ENCODE measurements at regions not wholly inside any gene's neighbourhood (a gene's known extent, or its start where the extent isn't known, plus 50 kb on each side); places are given as distances from the start of the nearest gene placed in this dataset.
"Not testable (repeated sequence)": the region's sequence is repeated elsewhere in the genome, so short reads cannot be mapped to it uniquely, and the experiment has no call there.

- DNase-seq = no peak
Observed at GRCh38 chr10:65328486-65328885, 1597.3 kb upstream of the LRRTM3 start.

DNA sequence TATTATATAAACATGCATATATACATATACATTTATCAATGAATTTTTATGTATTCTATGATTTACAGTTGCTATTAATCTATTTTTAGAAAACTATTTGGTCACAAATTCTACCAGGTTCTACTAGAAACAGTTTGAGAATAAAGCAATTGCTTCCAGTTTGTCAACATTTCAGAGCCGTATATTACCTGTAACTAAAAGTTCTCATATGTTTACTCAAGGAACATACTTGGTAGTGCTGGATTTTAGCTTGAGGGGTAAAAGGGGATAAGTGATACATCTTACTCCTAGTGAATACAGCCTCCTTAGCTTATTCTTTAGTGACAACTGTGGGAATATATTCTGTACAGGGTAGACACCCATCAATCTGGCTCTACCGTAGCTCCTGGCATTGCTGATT, 1590.5 kb upstream of the LRRTM3 start:
- DNase-seq = no peak

GRCh38 chr10:65340340-65340739, 1585.5 kb upstream of the LRRTM3 start:
- DNase-seq = no peak

DNA sequence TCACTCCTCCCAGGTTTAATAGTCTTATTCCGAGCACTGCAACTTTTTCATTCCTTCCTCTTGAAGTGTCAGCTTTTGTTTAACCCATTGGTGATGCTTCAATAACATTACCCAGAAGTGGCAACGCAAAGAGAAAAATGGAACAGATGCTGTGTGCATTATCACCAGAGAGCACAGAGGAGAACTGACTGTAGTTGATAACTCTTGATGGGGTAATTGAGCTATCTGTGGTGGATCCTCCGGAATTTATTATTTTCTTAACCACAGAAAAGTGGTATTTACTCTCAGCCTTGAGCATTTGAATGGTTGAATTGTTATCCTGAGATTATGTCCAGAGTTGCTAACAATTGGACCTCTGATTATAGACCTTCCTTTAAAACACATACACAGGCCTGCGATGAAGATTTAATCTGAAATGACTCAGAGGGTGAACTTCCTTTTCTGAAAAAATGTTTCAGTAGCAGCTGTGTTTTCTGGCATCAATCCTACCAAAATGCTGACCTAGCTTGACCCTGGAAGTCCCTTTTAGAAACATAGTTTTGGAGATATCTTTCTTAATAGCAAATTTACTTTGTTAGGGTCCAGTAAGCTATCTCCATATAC, 1584.4 kb upstream of the LRRTM3 start:
- no peak for DNase-seq

DNA sequence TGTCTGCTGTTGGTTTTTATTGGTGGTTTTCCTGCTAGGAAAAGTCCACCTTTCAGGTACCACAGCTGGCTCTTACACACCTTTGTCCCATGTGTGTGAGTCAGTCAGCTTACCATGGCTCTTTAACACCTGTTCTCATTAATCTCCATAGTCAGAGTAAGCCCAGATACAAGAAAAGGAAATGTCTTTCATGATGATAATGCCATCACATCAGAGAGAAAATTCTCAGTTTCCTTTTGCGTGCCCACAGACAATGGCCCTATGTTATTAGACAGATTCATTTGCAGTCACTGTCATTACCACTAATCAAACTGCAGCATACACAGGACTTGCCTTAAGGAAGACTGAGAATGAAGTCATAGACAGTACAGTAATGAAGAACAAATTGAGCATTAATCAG, 1583.6 kb upstream of the LRRTM3 start:
- no peak for DNase-seq

DNA sequence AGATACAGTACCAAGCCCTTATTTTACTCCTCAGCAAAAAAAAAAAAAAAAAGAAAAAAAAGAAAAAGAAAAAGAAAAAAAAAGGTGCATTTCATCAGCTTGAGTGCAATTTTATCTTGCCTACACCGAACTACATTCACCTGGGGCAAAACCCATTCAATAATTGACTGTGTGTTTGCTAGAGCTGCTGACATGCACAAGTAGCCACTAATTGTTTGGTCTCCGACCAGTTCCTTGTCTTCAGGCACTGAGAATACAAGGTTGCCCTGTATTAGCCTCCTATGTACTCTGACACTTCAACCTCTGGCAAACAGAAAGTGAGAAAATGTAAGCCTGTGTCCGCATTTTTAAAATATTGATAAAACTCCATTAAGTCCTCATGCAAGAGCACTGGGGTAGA, 1579.4 kb upstream of the LRRTM3 start:
- DNase-seq = no peak

DNA sequence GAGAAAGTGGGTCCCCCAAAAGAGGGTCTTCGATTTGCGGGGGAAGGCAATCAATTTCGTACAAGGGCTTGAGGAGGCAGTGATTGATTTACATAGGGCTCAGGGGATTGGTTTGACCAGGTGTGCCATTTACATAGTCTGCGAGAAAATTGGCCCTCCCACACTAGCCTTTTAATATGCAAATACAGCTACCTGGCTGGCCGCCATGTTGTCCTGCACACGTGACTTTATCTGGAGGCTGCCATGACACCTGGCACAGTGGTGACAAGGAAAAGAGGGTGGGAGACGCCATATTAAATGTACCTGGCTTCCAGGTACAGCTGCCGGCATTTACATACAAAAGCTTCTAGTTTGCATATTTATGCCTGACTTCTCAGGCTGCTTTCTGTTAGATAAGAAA, 1577.2 kb upstream of the LRRTM3 start:
- DNase-seq = no peak

DNA sequence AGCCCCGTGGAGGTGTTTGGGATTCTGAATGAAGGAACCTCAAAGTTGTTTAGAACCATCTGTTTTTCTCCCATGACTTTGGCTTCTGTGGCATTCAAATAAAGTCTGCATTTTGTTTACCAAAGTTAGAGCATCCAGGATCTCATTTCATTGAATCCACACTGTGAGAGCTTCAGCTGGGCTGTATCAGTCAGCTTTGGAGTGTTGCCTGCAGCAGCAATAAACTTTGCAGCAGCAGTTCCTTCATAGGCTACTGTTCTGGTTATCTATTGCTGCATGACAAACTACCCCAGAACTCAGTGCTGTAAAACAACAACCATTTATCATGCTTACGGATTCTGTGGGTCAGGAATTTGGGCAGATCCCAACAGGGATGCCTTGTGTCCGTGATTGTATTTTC, 1575.2 kb upstream of the LRRTM3 start:
- DNase-seq = no peak

- DNase-seq = no peak
Observed at GRCh38 chr10:65355141-65355680, 1570.6 kb upstream of the LRRTM3 start.

DNA sequence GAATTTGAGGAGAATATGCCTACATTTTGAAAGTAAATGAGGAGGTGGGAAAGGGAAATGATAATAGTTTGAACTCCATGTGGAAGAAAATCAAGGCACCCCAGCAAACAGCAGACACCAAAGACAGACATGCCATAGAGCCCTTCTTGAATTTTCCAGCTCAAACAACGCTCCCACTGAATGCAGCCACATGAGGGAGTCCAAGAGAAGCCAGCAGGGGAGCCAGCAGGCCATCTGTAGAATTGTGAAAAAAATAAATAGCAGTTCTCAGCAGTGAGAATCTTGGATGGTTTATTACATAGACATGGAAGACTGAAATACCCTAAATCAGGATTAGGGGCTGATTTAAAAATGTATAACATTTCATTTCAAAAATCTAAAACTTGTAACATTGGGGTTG, 1567.3 kb upstream of the LRRTM3 start:
- DNase-seq = no peak

- no peak for DNase-seq
Observed at GRCh38 chr10:65360497-65360896, 1565.3 kb upstream of the LRRTM3 start.

- no peak for DNase-seq
Observed at GRCh38 chr10:65365878-65366277, 1560.0 kb upstream of the LRRTM3 start.

DNA sequence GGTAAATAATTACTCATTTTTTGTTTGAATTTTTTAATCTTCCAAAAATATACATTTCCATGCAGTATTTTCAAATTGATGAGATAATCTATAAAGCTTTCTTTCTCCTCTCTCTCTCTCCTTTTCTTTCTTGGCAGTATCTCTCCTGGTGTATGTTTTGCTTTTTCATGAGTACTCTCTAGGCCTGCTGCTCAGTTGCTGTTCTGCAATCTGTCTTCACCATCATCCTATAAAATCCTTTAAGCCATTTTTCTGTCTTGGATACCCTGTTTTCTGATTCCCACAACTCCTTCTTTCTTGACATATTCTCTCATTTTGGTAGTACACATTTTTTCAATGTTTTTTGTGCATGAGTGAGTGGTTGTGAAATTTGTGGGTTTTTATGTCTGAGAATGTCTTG, 1558.1 kb upstream of the LRRTM3 start:
- DNase-seq = no peak

DNA sequence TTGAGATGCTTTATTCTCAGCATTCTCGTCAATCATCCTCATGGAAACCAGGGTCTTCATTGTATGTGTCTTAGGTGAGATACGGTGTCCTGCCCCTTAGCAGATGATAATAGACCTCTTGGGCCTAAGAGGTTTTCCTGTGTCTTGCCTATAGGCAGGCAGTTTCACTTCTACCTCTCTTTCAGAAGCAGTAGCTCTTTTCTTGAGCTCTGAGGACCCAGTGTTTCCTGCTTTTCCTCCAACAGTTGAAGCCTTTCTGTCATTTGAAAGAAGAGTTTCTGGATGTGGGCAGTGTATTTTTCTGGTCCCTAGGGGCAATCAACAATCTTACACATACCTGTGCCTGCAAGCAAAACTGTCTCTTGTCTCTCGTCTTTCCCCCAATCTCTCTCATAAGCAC, 1550.3 kb upstream of the LRRTM3 start:
- no peak for DNase-seq

DNA sequence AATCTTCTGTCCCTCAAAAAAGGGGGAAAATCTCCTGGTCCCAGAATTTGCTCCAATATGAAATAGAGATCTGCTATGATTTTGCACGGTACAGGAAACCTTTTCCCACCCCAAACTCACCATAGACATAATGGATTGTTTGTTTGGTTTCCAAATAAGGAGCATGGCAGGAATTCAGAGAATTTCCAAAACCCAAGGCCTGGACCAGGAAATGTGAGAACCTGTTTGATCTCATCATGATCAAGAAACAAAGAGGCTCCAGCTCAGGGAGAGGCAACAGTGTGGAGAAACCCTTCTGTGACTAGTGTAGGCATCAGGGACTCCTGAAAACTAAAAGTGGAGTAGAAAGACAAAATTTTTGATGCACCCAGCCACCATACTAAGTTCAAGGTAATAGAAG, 1548.1 kb upstream of the LRRTM3 start:
- no peak for DNase-seq

DNA sequence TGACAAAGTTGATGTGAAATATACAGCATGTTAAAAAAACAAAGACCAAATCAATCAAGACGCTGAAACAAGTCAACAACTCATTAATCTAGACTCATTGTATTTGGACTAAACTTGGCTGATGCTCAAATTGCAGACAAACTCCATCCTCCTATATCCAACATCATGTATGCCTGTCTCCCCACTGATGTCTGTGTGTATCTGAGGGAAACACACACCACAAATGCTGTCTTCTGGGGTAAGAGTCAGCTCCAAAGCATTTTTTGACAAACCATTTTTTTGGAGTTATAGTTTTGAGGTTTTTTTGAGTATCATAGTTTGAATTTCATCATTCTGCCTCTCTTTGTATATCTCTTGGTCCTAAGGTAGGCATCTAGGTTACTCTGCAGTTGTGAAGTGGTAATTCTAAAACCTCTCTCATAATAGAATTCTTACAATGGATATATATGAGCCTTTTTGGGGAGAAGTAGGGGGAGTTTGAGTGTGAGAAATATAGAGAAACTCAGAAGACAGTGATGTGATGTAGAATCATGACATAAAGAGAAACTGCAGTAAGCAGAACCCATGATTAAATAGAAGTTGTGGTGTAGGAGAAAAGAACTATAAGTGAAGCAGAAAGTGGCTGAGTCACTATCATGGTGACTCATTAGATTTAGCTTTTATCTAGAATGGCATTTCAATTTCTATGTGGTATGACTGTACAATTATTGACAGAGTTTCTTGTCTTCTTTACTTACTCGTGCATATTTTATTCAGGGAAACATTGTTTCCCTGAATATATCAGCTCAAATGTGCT, 1531.1 kb upstream of the LRRTM3 start:
- no peak for DNase-seq

DNA sequence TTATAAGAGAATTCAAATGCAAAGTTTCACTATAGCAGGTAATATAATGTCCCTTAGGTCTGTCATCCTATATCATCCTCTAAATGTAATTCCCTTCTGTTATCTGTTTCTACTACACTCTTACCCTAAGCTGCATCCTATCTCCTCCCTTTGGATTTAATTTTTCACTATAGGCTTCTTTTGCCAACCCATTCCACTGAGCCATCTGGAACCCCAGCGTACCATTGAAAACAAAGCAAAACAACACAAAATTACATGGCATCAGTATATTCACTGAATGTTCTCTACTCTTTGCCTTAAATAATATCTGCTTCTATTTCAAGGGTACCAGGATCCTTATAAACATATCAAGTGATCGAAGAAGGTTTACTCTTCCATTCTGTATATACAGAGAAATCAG, 1530.2 kb upstream of the LRRTM3 start:
- DNase-seq = no peak

DNA sequence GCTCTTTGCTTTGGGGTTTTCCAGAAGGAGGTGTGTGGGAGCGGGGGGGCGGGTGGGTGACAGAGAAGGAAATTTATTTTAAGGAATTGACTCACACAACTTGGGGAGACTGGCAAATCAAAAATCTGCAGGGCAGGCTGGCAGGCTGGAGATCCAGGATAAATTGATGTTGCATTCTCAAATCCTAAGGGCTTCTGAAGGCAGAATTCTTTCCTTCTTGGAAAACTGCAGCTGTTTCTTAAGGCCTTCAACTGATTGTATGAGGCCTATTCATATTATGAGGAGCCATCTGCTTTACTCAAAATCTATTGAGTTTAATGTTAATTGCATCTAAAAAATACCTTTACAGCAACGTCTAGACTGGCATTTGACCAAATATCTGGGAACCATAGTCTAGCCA, 1528.8 kb upstream of the LRRTM3 start:
- DNase-seq = no peak

- DNase-seq = no peak
Observed at GRCh38 chr10:65408401-65408800, 1517.4 kb upstream of the LRRTM3 start.

GRCh38 chr10:65413001-65413400, 1512.8 kb upstream of the LRRTM3 start:
- DNase-seq = no peak

DNA sequence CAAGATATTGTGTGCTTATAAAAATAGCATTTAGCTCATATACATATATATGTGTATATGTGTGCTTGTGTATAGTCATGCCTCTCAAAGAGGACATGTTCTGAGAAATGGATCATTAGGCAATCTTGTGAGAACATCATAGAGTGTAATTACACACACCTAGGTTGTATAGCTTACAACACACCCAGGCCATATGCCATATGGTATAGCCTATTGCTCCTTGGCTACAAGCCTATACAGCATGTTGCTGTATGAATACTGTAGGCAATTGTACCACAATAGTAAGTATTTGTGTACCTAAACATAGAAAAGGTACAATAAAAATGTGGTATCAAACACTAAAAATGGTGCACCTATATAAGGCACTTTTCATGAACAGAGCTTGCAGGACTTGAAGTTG, 1510.5 kb upstream of the LRRTM3 start:
- no peak for DNase-seq

DNA sequence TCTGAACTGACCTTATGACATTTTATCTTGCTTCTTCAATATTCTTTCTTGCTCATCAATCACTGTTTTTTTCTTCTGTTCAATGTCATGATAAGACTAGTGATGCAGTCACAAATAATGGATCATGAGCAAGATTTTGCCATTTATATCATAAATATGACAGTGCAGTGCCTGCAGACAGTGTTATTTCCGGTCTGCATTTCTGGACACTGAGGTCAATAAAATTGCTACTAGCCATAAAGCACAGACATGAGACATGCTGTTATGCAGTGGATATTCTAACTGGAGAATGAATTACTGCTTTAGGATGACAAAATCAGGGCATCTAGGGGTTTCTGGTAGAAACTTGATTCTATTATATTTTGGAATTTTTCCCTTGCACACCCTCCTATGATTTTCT, 1509.7 kb upstream of the LRRTM3 start:
- no peak for DNase-seq

GRCh38 chr10:65419629-65420028, 1506.2 kb upstream of the LRRTM3 start:
- no peak for DNase-seq

GRCh38 chr10:65423043-65423442, 1502.8 kb upstream of the LRRTM3 start:
- DNase-seq = no peak

GRCh38 chr10:65429381-65429780, 1496.5 kb upstream of the LRRTM3 start:
- not testable (repeated sequence) for DNase-seq
